CD4-positive, alpha-beta T cell treated with Interleukin-4 for 1 hour (primary cell): ENCODE measurements at regions not wholly inside any gene's neighbourhood (a gene's known extent, or its start where the extent isn't known, plus 50 kb on each side); places are given as distances from the start of the nearest gene placed in this dataset.
A peak's percentile ranks its signal among the peaks of the same experiment; 100 is the strongest.

Experiments used
- DNase-seq, 2 donors: peaks; one replicate each; pipeline ENCODE4 v3.0.0-alpha.2; 2020 to 2022

DNA sequence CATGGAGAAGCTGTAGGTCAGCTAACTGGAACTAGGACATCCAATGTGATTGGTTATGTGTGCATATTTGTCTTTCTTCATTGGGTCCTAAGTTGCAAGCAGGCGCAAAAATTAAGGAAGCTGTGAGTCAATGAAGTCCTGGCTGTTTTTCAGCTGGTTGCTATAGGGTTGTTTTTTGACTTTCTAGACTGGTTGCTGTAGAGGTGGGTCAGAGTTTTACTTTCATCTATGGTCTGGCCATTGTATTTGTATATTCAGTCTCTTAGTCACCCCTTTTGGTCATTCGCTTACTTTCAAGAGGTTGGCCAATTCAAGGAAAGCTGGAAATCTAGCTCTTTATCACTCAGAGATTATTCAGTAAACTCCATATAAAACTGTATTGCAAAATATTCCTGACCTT lies 62.0 kb upstream of the AMZ2 start:
- DNase-seq: no peak

- no peak for DNase-seq
Observed at GRCh38 chr17:68190495-68190894, 57.3 kb upstream of the AMZ2 start.

- no peak for DNase-seq
Observed at GRCh38 chr17:68195667-68196393, 52.0 kb upstream of the AMZ2 start.

GRCh38 chr17:68196394-68197090 lies 51.3 kb upstream of the AMZ2 start:
- no peak for DNase-seq

DNA sequence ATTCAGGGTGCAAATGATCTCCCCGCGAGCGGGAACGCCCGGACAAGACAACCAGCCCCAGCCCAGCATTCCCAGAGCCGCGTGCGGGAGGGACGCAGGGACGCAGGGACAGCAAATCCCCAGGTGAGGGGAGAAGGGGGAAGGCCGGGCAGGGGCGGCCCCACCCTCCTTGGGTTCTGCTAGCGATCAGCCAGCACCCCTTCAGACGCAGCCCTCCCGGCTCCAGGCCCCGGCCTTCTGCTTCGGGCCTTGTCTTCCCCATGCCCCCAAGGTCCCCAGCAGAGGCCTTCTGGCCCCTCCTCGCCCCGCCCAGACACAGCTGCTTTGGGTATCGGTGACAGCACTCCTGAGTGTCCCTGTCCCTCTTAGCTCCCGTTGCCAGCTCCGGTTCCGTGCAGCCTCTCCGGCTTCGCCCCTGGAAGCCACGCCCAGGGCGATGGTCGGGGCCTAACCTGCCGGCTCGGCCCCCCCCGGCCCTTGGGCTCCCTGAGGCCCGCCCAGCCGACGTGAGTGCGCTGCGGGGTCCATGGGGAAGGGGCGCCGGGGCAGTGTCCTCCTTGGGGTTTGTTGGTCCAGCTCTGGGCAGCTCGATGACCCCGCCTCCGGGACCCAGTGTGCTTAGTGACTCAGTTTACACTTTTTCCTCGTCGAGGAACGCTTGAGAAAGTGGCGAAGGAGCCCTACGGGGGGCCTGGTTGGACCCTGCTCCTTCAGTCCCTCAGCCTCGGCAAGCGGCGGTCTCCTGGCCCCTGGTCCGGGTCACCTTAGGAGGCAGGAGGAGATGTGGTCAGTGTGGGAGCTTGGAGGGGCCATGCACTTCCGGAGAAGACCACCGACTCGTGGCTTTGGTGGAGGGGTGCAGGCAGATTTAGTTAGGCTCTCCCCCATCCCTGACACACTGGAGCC lies 50.5 kb upstream of the AMZ2 start:
- peak in 1 of 2 donors; percentile 38 for DNase-seq

DNA sequence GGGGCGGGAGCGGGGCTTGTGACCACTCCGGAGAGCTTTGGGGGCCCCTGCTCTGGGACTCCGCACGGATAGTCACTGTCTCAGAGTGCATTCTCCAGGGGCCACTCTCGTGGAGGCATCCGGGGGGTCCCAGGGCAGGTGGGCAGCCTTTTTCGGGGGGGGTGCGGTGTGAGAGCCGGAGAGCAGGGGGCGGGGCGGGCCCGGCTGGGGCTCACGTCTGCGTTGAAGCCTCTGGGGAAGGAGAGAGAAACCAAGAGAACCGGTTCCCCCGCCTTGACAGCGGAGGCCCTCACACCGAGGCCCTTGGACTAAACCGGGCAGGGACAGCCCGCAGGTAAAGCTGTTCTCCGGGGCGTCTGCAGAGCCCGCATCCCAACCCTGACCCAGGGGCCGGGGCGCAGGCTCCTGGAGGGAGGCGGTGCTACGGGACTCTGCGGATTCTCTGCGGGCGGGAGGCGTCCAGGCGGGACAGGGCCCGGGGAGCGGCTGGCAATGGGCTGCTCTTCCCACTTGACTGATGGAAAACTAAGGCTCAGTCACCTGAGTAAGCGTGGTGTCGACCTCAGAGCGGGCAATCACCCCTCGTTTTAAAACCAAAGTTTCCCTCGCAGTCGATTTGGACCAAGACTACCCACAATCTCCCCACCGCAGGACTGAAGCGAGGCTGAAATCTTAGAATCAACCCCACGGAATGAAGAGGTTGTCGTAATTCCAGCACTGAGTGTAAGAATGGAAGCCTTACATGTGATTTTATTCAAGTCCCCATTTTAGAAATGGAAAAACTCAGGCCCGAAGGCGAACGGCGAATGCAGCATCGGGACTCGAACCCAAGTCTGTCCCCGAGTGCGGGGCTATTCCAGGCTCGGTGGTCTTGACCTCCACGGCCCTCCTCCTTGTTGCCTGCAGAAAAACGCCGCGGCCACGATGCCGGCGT lies 49.6 kb upstream of the AMZ2 start:
- DNase-seq: no peak
